ENCODE measurements at regions not wholly inside any gene's neighbourhood (a gene's known extent, or its start where the extent isn't known, plus 50 kb on each side); places are given as distances from the start of the nearest gene placed in this dataset.

- no peak for TF ChIP-seq CTCF (IDR thresholded peaks at IDR 0.05; ENCODE audit: control insufficient read depth, insufficient read depth, low read depth, low read length, missing control alignments)
- H3K4me3 ChIP-seq (ENCODE audit: control insufficient read depth, low read depth, low read length) = no peak overlapping the region
- no peak for DNase-seq (ENCODE audit: low read depth)
Measured at GRCh38 chr20:50323209-50323608, 132.6 kb downstream of the CEBPB start.

GRCh38 chr20:50323777-50324775 lies 133.4 kb downstream of the CEBPB start:
- no peak for TF ChIP-seq CTCF (IDR thresholded peaks at IDR 0.05; ENCODE audit: control insufficient read depth, insufficient read depth, low read depth, low read length, missing control alignments)
- DNase-seq (ENCODE audit: low read depth) = no peak
- no peak overlapping the region for H3K4me3 ChIP-seq (ENCODE audit: control insufficient read depth, low read depth, low read length)

DNA sequence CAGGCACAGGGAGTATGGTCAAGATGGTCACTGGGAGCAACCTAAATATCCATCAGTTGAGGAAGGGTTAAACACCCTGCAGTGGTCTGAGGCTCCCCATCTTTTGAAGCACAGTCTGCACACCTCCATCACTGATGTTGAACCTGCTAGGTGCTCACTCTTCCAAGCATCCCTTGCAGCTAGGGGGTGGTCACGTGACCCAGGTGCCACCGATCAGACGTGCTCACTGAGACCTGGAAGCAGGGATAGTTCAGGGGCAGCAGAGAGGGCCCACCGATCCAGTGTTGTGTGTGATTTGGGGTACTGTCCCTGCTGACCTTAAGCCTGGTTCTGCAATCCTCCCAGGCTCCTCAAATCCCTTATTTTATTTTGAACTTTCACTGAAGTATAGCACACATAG lies 134.6 kb downstream of the CEBPB start:
- no peak overlapping the region for H3K4me3 ChIP-seq (ENCODE audit: control insufficient read depth, low read depth, low read length)
- DNase-seq (ENCODE audit: low read depth) = no peak
- no peak for TF ChIP-seq CTCF (IDR thresholded peaks at IDR 0.05; ENCODE audit: control insufficient read depth, insufficient read depth, low read depth, low read length, missing control alignments)

GRCh38 chr20:50325651-50326050 lies 135.0 kb downstream of the CEBPB start:
- DNase-seq (ENCODE audit: low read depth) = no peak
- H3K4me3 ChIP-seq (ENCODE audit: control insufficient read depth, low read depth, low read length) = no peak overlapping the region
- no peak for TF ChIP-seq CTCF (IDR thresholded peaks at IDR 0.05; ENCODE audit: control insufficient read depth, insufficient read depth, low read depth, low read length, missing control alignments)

- TF ChIP-seq CTCF (IDR thresholded peaks at IDR 0.05; ENCODE audit: control insufficient read depth, insufficient read depth, low read depth, low read length, missing control alignments) = no peak
- no peak overlapping the region for H3K4me3 ChIP-seq (ENCODE audit: control insufficient read depth, low read depth, low read length)
- DNase-seq (ENCODE audit: low read depth) = no peak
Measured at GRCh38 chr20:50327666-50328065, 137.0 kb downstream of the CEBPB start.

DNA sequence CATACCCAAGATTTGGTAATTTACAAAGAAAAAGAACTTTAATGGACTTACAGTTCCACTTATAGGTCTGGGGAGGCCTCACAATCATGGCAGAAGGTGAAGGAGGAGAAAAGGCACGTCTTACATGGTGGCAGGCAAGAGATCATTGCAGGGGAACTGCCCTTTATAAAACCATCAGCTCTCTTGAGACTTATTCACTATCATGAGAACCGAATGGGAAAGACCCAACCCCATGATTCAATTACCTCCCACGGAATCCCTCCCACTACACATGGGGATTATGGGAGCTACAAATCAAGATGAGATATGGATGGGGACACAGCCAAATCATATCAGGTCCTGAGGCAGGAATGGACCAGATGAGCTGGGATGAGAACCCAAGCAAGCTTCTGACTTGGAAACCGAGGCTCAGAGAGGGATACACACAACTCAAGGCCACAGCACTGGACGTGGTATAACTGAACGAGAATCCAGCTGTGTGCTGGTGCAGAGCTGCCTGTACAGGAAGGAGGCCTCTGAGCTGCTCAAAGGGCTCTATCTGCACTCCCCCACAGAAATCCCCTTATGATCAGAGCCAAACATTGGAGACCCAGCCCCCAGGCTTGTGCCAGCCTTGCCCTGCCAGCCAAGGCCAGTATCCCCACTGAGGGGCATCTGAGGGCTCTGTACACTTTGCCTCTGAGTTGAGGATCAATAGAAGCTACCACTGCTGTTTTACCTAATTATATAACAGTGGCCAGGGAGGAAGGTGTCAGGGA lies 137.8 kb downstream of the CEBPB start:
- TF ChIP-seq CTCF (IDR thresholded peaks at IDR 0.05; ENCODE audit: control insufficient read depth, insufficient read depth, low read depth, low read length, missing control alignments) = no peak
- no peak overlapping the region for H3K4me3 ChIP-seq (ENCODE audit: control insufficient read depth, low read depth, low read length)
- DNase-seq (ENCODE audit: low read depth) = no peak
